IPS DF 6.9 (cell line): ENCODE measurements at regions not wholly inside any gene's neighbourhood (a gene's known extent, or its start where the extent isn't known, plus 50 kb on each side); places are given as distances from the start of the nearest gene placed in this dataset.

Experiments
- DNase-seq: peaks from one replicate; pipeline ENCODE4 v3.0.0-alpha.2; 2013; ENCODE audit warnings: low read depth, low spot score
- H3K27ac ChIP-seq: one replicate; pipeline ENCODE4 v1.5.1; 2013; ENCODE audit warnings: low read length, control low read depth
- H3K27me3 ChIP-seq: 2 replicates; pipeline ENCODE4 v1.6.1; 2013; ENCODE audit warnings: mild to moderate bottlenecking, low read length; ENCODE audit not compliant: control insufficient read depth, insufficient read depth
- H3K36me3 ChIP-seq: 2 replicates; pipeline ENCODE4 v1.6.1; 2013; ENCODE audit warnings: low read length; ENCODE audit not compliant: control insufficient read depth, insufficient read depth
- H3K4me1 ChIP-seq: 2 replicates; pipeline ENCODE4 v1.6.1; 2013; ENCODE audit warnings: low read length; ENCODE audit not compliant: control insufficient read depth, insufficient read depth
- H3K4me3 ChIP-seq: 2 replicates; pipeline ENCODE4 v1.5.1; 2013; ENCODE audit warnings: mild to moderate bottlenecking, low read length
- H3K9me3 ChIP-seq: 2 replicates; pipeline ENCODE4 v1.6.1; 2013; ENCODE audit warnings: low read length, inconsistent platforms; ENCODE audit not compliant: control insufficient read depth, insufficient read depth
- WGBS: extraction: QIAGEN DNeasy Blood & Tissue Kit; methylation state at CpG from one replicate; pipeline ENCODE4 v1.1.7; 2013; ENCODE audit warnings: mixed read lengths, missing lambda C conversion rate; ENCODE audit not compliant: insufficient read length, insufficient coverage; 5-methylcytosine and 5-hydroxymethylcytosine counted together

- no peaks in the 10 kb centered on the region for H3K4me1 ChIP-seq
- H3K27me3 ChIP-seq: no peaks in the 10 kb centered on the region
- H3K36me3 ChIP-seq: no peaks in the 10 kb centered on the region
- DNase-seq: no peak
- no peak overlapping the region for H3K4me3 ChIP-seq
- H3K27ac ChIP-seq: no peak overlapping the region
- H3K9me3 ChIP-seq: peaks cover 41% of the 10 kb centered on the region
- no CpG with 5 or more reads among the region's 6 CpGs for WGBS
Observed at GRCh38 chr22:48082284-48082683, 1319.8 kb downstream of the TBC1D22A start.

- H3K27ac ChIP-seq: no peak overlapping the region
- no CpG with 5 or more reads among the region's 16 CpGs for WGBS
- no peak for DNase-seq
Observed at GRCh38 chr22:48081281-48081680, 1318.8 kb downstream of the TBC1D22A start.

GRCh38 chr22:48080316-48081165 is 1318.1 kb downstream of the TBC1D22A start:
- DNase-seq: no peak
- Histone ChIP-seq H3K27ac (no peak overlapping the region), H3K4me1 (no peaks in the 10 kb centered on the region), H3K36me3 (no peaks in the 10 kb centered on the region), H3K27me3 (no peaks in the 10 kb centered on the region), H3K9me3 (peaks cover 42% of the 10 kb centered on the region), H3K4me3 (no peak overlapping the region)
- 100% methylated on average over 4 of the region's 21 CpGs for WGBS

More at GRCh38 chr22:48081281-48081680, 1318.8 kb downstream of the TBC1D22A start:
- Histone ChIP-seq H3K27me3 (no peaks in the 10 kb centered on the region), H3K9me3 (peaks cover 45% of the 10 kb centered on the region), H3K4me1 (no peaks in the 10 kb centered on the region), H3K4me3 (no peak overlapping the region), H3K36me3 (no peaks in the 10 kb centered on the region)

- Histone ChIP-seq H3K9me3 (peaks cover 44% of the 10 kb centered on the region), H3K27me3 (no peaks in the 10 kb centered on the region), H3K36me3 (no peaks in the 10 kb centered on the region), H3K4me3 (no peak overlapping the region), H3K4me1 (no peaks in the 10 kb centered on the region), H3K27ac (no peak overlapping the region)
- DNase-seq: no peak
- WGBS: no CpG with 5 or more reads among the region's 21 CpGs
Observed at GRCh38 chr22:48079505-48080290, 1317.2 kb downstream of the TBC1D22A start.

GRCh38 chr22:48078825-48079224 is 1316.4 kb downstream of the TBC1D22A start:
- WGBS: no CpG with 5 or more reads among the region's 5 CpGs
- Histone ChIP-seq H3K4me1 (no peaks in the 10 kb centered on the region), H3K36me3 (no peaks in the 10 kb centered on the region), H3K27ac (no peak overlapping the region), H3K9me3 (peaks cover 44% of the 10 kb centered on the region), H3K27me3 (no peaks in the 10 kb centered on the region), H3K4me3 (no peak overlapping the region)
- no peak for DNase-seq

- Histone ChIP-seq H3K27me3 (no peaks in the 10 kb centered on the region), H3K27ac (no peak overlapping the region)
- WGBS: no CpG with 5 or more reads among the region's 6 CpGs
Observed at GRCh38 chr22:48077699-48078098, 1315.2 kb downstream of the TBC1D22A start.

GRCh38 chr22:48076008-48076407 is 1313.6 kb downstream of the TBC1D22A start:
- Histone ChIP-seq H3K36me3 (no peaks in the 10 kb centered on the region), H3K4me3 (no peak overlapping the region), H3K9me3 (peaks cover 38% of the 10 kb centered on the region), H3K4me1 (no peaks in the 10 kb centered on the region), H3K27ac (no peak overlapping the region), H3K27me3 (no peaks in the 10 kb centered on the region)
- no peak for DNase-seq
- no CpG with 5 or more reads among the region's 10 CpGs for WGBS

More at GRCh38 chr22:48077699-48078098, 1315.2 kb downstream of the TBC1D22A start:
- no peak for DNase-seq
- Histone ChIP-seq H3K4me1 (no peaks in the 10 kb centered on the region), H3K9me3 (peaks cover 39% of the 10 kb centered on the region), H3K36me3 (no peaks in the 10 kb centered on the region), H3K4me3 (no peak overlapping the region)

GRCh38 chr22:48075604-48076003 is 1313.2 kb downstream of the TBC1D22A start:
- Histone ChIP-seq H3K4me3 (no peak overlapping the region), H3K9me3 (peaks cover 36% of the 10 kb centered on the region), H3K27me3 (no peaks in the 10 kb centered on the region), H3K4me1 (no peaks in the 10 kb centered on the region), H3K27ac (no peak overlapping the region), H3K36me3 (no peaks in the 10 kb centered on the region)
- no peak for DNase-seq
- WGBS: no CpG with 5 or more reads among the region's 5 CpGs

- H3K27ac ChIP-seq: no peak overlapping the region
- no peak for DNase-seq
- whole genome bisulfite sequencing: no CpG with 5 or more reads among the region's 6 CpGs
Observed at GRCh38 chr22:48072777-48073176, 1310.3 kb downstream of the TBC1D22A start.

GRCh38 chr22:48071828-48072227 is 1309.4 kb downstream of the TBC1D22A start:
- Histone ChIP-seq H3K36me3 (no peaks in the 10 kb centered on the region), H3K4me1 (no peaks in the 10 kb centered on the region), H3K27me3 (no peaks in the 10 kb centered on the region), H3K27ac (no peak overlapping the region), H3K9me3 (peaks cover 37% of the 10 kb centered on the region), H3K4me3 (no peak overlapping the region)
- no peak for DNase-seq
- WGBS: no CpG with 5 or more reads among the region's 7 CpGs

More at GRCh38 chr22:48072777-48073176, 1310.3 kb downstream of the TBC1D22A start:
- no peaks in the 10 kb centered on the region for H3K36me3 ChIP-seq
- H3K9me3 ChIP-seq: peaks cover 32% of the 10 kb centered on the region
- H3K4me3 ChIP-seq: no peak overlapping the region
- no peaks in the 10 kb centered on the region for H3K4me1 ChIP-seq
- H3K27me3 ChIP-seq: no peaks in the 10 kb centered on the region
